ENCODE measurements at regions not wholly inside any gene's neighbourhood (a gene's known extent, or its start where the extent isn't known, plus 50 kb on each side); places are given as distances from the start of the nearest gene placed in this dataset.

GRCh38 chr10:78729366-78729765 lies 339.4 kb upstream of the ZMIZ1 start:
- DNase-seq, result no peak

- DNase-seq, result no peak
These were observed 339.0 kb upstream of the ZMIZ1 start for GRCh38 chr10:78729800-78730199.

GRCh38 chr10:78730754-78731153 lies 338.0 kb upstream of the ZMIZ1 start:
- no peak for DNase-seq

GRCh38 chr10:78731675-78732074 lies 337.1 kb upstream of the ZMIZ1 start:
- DNase-seq, result no peak

- DNase-seq, result no peak
These were observed 336.4 kb upstream of the ZMIZ1 start for GRCh38 chr10:78732381-78732780.

GRCh38 chr10:78736926-78737630 lies 331.7 kb upstream of the ZMIZ1 start:
- no peak for DNase-seq

- no peak for DNase-seq
These were observed 330.6 kb upstream of the ZMIZ1 start for GRCh38 chr10:78737883-78738856.

- DNase-seq, result no peak
These were observed 329.9 kb upstream of the ZMIZ1 start for GRCh38 chr10:78738861-78739260.

GRCh38 chr10:78739444-78740053 lies 329.2 kb upstream of the ZMIZ1 start:
- no peak for DNase-seq

GRCh38 chr10:78740976-78741915 lies 327.5 kb upstream of the ZMIZ1 start:
- no peak for DNase-seq

GRCh38 chr10:78742406-78742729 lies 326.4 kb upstream of the ZMIZ1 start:
- no peak for DNase-seq

- no peak for DNase-seq
These were observed 325.8 kb upstream of the ZMIZ1 start for GRCh38 chr10:78742730-78743615.

- no peak for DNase-seq
These were observed 324.7 kb upstream of the ZMIZ1 start for GRCh38 chr10:78744056-78744455.

- DNase-seq, result no peak
These were observed 324.2 kb upstream of the ZMIZ1 start for GRCh38 chr10:78744491-78745090.

GRCh38 chr10:78745441-78745840 lies 323.3 kb upstream of the ZMIZ1 start:
- no peak for DNase-seq

- no peak for DNase-seq
These were observed 322.5 kb upstream of the ZMIZ1 start for GRCh38 chr10:78746155-78746763.

GRCh38 chr10:78747401-78748234 lies 321.1 kb upstream of the ZMIZ1 start:
- no peak for DNase-seq

- no peak for DNase-seq
These were observed 320.6 kb upstream of the ZMIZ1 start for GRCh38 chr10:78748235-78748533.

GRCh38 chr10:78749200-78749599 lies 319.6 kb upstream of the ZMIZ1 start:
- DNase-seq, result no peak

- DNase-seq, result no peak
These were observed 318.9 kb upstream of the ZMIZ1 start for GRCh38 chr10:78749898-78750297.

All from activated CD8-positive, alpha-beta memory T cell treated with anti-CD3 and anti-CD28 coated beads, Interleukin-2, amount 50 U/mL, for 4 hours (primary cell).